Activated naive CD8-positive, alpha-beta T cell treated with anti-CD3 and anti-CD28 coated beads for 36 hours (primary cell): ENCODE measurements at regions not wholly inside any gene's neighbourhood (a gene's known extent, or its start where the extent isn't known, plus 50 kb on each side); places are given as distances from the start of the nearest gene placed in this dataset.
"Not testable (repeated sequence)": the region's sequence is repeated elsewhere in the genome, so short reads cannot be mapped to it uniquely, and the experiment has no call there.

Source experiments
- DNase-seq: peaks from one replicate; pipeline ENCODE4 v3.0.0; 2021
- H3K27ac Mint-ChIP-seq: one replicate; pipeline ENCODE4 v1.8.0; 2022; ENCODE audit warnings: mild to moderate bottlenecking, moderate library complexity, mixed read lengths
- H3K27me3 Mint-ChIP-seq: one replicate; pipeline ENCODE4 v1.8.0; 2022; ENCODE audit warnings: mild to moderate bottlenecking, mixed read lengths
- H3K36me3 Mint-ChIP-seq: one replicate; pipeline ENCODE4 v1.8.0; 2021; ENCODE audit warnings: mild to moderate bottlenecking, mixed read lengths
- H3K4me1 Mint-ChIP-seq: one replicate; pipeline ENCODE4 v1.8.0; 2021; ENCODE audit warnings: mixed read lengths
- H3K4me3 Mint-ChIP-seq: one replicate; pipeline ENCODE4 v1.8.0; 2022; ENCODE audit warnings: mild to moderate bottlenecking, moderate library complexity, mixed read lengths
- H3K9me3 Mint-ChIP-seq: one replicate; pipeline ENCODE4 v1.8.0; 2022; ENCODE audit warnings: mixed read lengths

DNA sequence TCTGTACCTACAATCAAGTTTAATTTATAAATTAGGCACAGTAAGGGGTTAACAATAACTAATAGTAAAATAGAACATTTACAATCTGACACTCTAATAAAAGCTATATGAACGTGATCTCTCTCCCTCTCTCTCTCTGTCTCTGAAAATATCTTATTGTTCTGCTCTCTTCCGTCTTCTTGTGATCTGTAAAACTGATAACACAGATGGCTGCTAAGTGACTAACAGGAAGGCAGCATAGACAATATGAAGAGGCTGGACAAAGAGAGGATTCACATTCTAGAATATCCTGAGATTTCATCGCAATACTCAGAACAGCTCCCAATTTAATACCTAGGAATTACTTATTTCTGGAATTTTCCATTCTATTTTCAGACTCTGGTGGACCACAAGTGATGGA lies 827.2 kb downstream of the FLRT2 start:
- Mint-ChIP-seq H3K4me3 (no peak overlapping the region), H3K4me1 (no peaks in the 10 kb centered on the region), H3K36me3 (no peaks in the 10 kb centered on the region), H3K27ac (no peak overlapping the region), H3K9me3 (no peaks in the 10 kb centered on the region), H3K27me3 (no peaks in the 10 kb centered on the region)
- DNase-seq, result no peak

DNA sequence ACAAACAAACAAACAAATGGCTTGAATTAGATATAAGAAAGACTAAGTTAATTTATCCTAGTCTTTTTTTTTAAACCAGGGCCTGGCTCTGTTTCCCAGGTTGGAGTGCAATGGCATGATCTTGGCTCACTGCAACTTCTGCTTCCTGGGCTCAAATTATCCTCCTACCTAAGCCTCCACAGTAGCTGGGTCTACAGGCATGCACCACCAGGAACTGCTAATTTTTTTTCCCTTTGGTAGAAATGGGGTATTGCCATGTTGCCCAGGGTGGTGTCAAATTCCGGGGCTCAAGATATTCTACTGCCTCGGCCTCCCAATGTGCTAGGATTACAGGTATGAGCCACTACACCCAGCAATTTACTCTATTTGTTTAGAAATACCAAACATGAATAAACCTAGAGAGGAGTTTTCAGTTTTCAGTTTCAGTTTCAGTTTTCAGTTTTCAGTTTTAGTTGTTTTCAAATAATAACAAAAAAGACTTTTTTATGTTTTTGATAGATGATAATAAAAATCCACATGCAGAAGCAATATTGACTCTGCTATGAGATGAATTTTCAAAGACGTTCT lies 817.0 kb downstream of the FLRT2 start:
- Mint-ChIP-seq H3K4me3 (no peak overlapping the region), H3K9me3 (no peaks in the 10 kb centered on the region), H3K27me3 (no peaks in the 10 kb centered on the region), H3K4me1 (peaks cover 5% of the 10 kb centered on the region), H3K36me3 (no peaks in the 10 kb centered on the region), H3K27ac (no peak overlapping the region)
- DNase-seq, result no peak

DNA sequence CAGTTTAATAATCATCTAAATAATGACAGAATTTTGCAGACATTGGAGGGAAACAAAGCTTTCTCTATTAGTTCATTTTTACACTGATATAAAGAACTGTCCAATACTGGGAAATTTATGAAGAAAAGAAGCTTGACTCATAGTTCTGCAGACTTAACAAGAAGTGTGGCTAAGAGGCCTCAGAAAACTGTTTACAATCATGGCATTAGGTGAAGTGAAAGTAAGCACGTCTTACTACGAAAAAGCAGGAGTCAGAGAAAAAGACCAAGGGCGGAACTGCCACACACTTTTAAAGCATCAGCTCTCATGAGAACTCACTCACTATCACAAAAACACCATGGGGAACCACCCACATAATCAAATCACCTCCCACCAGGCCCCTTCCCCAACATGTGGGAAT lies 804.4 kb downstream of the FLRT2 start:
- Mint-ChIP-seq H3K36me3 (no peaks in the 10 kb centered on the region), H3K4me1 (no peaks in the 10 kb centered on the region), H3K27ac (no peak overlapping the region), H3K27me3 (no peaks in the 10 kb centered on the region), H3K9me3 (no peaks in the 10 kb centered on the region), H3K4me3 (no peak overlapping the region)
- no peak for DNase-seq

DNA sequence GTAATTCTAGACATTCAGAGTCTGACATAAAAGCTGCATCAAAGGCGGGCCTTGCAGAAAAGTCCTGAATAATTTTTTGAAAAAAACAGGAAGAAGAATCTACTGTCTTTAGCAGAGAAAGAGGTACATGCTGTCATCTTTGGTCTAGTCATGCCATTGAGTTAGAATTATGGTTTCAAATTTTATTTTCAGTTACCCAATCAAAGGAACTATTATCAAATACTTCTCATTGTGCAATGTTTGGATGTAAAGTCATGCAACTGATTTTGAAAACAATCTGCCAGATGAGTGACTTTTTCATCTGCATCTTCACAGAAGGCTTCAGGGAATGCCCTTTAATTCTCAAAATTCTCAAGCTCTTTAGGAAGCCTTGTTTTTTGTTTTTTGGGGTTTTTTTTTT lies 803.5 kb downstream of the FLRT2 start:
- no peaks in the 10 kb centered on the region for H3K36me3 Mint-ChIP-seq
- H3K4me3 Mint-ChIP-seq, result no peak overlapping the region
- H3K4me1 Mint-ChIP-seq, result no peaks in the 10 kb centered on the region
- no peak for DNase-seq
- H3K9me3 Mint-ChIP-seq, result no peaks in the 10 kb centered on the region
- H3K27ac Mint-ChIP-seq, result no peak overlapping the region
- H3K27me3 Mint-ChIP-seq, result no peaks in the 10 kb centered on the region

DNA sequence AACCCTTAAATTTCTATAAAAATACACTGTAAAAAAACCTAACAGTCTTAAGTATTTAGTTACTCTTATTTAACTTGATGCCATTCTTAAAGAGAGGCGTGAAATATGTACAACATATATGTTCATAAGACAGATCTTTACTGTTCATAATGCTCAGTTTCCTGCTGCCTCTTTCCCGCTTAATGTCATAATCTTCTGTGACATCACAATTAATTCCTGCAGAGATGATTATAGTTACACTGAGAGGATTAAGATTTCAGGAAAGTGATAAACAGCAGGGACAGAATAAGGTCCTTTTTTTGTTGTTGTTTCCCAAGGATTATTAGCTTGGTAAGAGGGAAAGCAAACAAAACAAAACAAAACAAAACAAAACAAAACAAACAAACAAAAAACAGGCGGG lies 801.4 kb downstream of the FLRT2 start:
- no peak for DNase-seq
- Mint-ChIP-seq H3K4me1 (no peaks in the 10 kb centered on the region), H3K4me3 (no peak overlapping the region), H3K27ac (no peak overlapping the region), H3K36me3 (no peaks in the 10 kb centered on the region), H3K9me3 (no peaks in the 10 kb centered on the region), H3K27me3 (no peaks in the 10 kb centered on the region)

DNA sequence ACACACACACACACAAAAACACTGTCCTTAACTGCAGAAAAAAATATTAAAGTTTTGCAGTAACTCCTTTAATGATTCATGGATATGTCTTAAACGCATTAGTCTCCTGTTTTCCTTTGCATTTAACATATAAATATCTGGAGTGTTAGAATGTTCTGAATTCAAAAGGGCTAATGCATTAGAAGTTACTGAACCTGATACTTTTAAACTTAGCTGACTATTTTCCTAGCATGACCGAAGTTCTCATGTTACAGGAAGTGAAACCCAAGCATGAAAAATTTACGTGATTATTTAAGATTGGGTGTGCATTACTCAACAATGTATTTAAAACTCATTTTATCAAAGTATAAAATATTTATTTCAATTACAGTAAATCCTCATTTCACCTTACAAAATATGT lies 791.2 kb downstream of the FLRT2 start:
- DNase-seq, result no peak
- no peaks in the 10 kb centered on the region for H3K36me3 Mint-ChIP-seq
- no peaks in the 10 kb centered on the region for H3K4me1 Mint-ChIP-seq
- H3K27ac Mint-ChIP-seq, result no peak overlapping the region
- H3K27me3 Mint-ChIP-seq, result no peaks in the 10 kb centered on the region
- H3K4me3 Mint-ChIP-seq, result no peak overlapping the region
- peaks cover 2% of the 10 kb centered on the region for H3K9me3 Mint-ChIP-seq

DNA sequence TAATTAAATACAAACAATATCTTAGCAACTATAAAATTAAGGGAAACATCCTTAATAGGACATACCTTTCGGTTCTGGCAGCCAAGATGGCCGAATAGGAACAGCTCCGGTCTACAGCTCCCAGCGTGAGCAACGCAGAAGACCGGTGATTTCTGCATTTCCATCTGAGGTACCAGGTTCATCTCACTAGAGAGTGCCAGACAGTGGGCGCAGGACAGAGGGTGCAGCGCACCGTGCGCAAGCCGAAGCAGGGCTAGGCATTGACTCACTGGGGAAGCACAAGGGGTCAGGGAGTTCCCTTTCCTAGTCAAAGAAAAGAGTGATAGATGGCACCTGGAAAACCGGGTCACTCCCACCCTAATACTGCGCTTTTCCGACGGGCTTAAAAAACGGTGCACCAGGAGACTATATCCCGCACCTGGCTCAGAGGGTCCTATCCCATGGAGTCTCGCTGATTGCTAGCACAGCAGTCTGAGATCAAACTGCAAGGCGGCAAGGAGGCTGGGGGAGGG lies 782.3 kb downstream of the FLRT2 start:
- H3K4me3 Mint-ChIP-seq, H3K27ac Mint-ChIP-seq, DNase-seq, H3K27me3 Mint-ChIP-seq, H3K36me3 Mint-ChIP-seq, H3K9me3 Mint-ChIP-seq, H3K4me1 Mint-ChIP-seq: not testable (repeated sequence)

DNA sequence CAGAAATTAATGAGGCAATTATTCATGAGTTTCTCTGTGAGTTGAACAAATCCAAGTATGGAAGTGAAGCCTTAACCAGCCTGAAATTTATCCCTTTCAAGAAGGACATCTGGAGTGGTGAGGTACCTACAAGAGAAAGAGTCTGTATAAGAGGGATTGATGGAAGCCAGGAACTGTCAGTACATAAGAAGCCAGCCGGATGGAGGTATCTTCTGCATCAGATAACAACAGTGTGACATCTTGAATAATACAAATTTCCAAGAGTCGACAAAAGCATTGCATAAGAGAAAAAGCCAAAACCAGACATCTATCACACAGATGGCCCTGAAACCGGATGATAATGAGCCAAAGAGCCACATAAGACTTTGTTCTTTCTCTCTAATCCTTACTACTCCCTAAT lies 781.2 kb downstream of the FLRT2 start:
- no peaks in the 10 kb centered on the region for H3K27me3 Mint-ChIP-seq
- no peak overlapping the region for H3K27ac Mint-ChIP-seq
- no peak for DNase-seq
- H3K9me3 Mint-ChIP-seq, result peaks cover 3% of the 10 kb centered on the region
- no peaks in the 10 kb centered on the region for H3K4me1 Mint-ChIP-seq
- no peak overlapping the region for H3K4me3 Mint-ChIP-seq
- no peaks in the 10 kb centered on the region for H3K36me3 Mint-ChIP-seq

DNA sequence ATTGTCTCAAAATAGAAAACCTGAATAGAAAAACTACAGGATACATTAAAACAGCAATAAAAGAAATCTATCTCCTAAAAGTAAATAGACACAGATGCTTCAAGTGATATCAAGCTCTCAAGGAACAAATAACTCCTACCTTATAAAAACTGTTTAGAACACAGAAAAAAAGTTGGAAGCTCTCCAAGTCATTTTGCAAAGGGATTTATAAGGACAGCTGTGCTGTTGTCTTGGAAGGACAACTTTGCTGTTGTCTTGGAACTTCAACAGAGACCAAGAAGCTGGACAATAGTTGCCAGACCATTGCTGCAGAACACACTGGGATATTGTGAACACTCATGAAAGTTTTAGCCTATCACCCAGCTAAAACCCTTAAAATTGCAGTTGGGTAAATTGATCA lies 780.7 kb downstream of the FLRT2 start:
- H3K36me3 Mint-ChIP-seq, result no peaks in the 10 kb centered on the region
- H3K4me1 Mint-ChIP-seq, result no peaks in the 10 kb centered on the region
- no peak overlapping the region for H3K4me3 Mint-ChIP-seq
- no peaks in the 10 kb centered on the region for H3K27me3 Mint-ChIP-seq
- peaks cover 3% of the 10 kb centered on the region for H3K9me3 Mint-ChIP-seq
- no peak for DNase-seq
- H3K27ac Mint-ChIP-seq, result no peak overlapping the region

DNA sequence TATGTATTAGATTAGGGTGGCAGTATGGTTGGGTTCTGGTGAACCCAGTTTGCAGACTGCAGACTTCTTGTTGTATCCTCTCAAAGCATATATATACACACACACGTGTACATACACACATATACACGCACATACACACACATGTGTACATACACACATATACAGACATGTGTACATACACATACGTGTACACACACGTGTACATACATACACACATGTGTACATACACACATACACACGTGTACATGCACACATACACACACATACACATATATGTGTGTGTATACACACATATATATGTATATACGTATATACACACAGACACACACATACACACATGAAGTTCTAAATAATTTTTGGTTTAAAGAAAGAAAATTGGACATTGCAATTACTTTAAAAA lies 780.2 kb downstream of the FLRT2 start:
- H3K36me3 Mint-ChIP-seq, result no peaks in the 10 kb centered on the region
- H3K9me3 Mint-ChIP-seq, result peaks cover 3% of the 10 kb centered on the region
- no peak overlapping the region for H3K4me3 Mint-ChIP-seq
- DNase-seq, result no peak
- no peaks in the 10 kb centered on the region for H3K27me3 Mint-ChIP-seq
- H3K27ac Mint-ChIP-seq, result no peak overlapping the region
- H3K4me1 Mint-ChIP-seq, result no peaks in the 10 kb centered on the region

DNA sequence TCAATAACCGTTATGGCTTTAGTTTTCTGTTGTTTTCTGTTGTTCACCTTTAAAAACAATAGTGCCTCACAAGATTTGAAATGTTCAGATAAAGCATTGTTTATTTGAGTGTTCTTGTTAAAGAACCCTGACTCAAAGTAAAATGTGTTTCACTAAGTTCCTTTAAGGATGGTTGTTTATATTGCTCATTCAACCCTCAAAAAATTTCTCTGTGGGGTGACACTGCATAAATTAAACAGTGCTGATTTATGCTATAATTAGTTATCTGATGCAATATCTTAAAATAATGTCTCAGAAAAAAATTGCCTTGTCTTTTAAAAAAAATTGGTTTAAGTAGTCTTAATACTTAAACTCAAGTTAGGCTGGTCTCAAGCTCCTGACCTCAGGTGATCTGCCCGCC lies 775.1 kb downstream of the FLRT2 start:
- no peaks in the 10 kb centered on the region for H3K27me3 Mint-ChIP-seq
- peaks cover 1% of the 10 kb centered on the region for H3K9me3 Mint-ChIP-seq
- H3K27ac Mint-ChIP-seq, result no peak overlapping the region
- no peak overlapping the region for H3K4me3 Mint-ChIP-seq
- no peaks in the 10 kb centered on the region for H3K36me3 Mint-ChIP-seq
- no peaks in the 10 kb centered on the region for H3K4me1 Mint-ChIP-seq
- DNase-seq, result no peak

DNA sequence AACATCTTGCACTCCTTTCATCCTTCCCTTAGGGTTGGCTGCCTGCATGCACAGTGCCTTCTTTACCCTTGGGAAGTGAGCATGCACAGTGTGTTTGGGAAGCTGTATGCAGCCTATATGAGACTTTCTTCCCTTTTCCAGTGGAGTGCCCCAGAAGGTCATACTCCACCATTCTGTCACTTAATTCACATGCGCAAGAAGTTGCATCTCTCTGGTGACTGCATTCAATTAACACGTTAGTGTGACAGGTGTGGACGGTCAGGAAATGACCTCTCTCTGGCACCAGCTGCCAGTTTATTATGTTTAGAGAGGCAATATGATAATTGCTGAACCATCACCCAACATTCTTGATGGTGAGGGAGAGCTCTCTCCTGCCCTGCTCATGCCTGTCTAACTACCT lies 770.0 kb downstream of the FLRT2 start:
- no peak overlapping the region for H3K4me3 Mint-ChIP-seq
- no peak overlapping the region for H3K27ac Mint-ChIP-seq
- no peak for DNase-seq
- H3K27me3 Mint-ChIP-seq, result no peaks in the 10 kb centered on the region
- no peaks in the 10 kb centered on the region for H3K4me1 Mint-ChIP-seq
- no peaks in the 10 kb centered on the region for H3K9me3 Mint-ChIP-seq
- H3K36me3 Mint-ChIP-seq, result no peaks in the 10 kb centered on the region

DNA sequence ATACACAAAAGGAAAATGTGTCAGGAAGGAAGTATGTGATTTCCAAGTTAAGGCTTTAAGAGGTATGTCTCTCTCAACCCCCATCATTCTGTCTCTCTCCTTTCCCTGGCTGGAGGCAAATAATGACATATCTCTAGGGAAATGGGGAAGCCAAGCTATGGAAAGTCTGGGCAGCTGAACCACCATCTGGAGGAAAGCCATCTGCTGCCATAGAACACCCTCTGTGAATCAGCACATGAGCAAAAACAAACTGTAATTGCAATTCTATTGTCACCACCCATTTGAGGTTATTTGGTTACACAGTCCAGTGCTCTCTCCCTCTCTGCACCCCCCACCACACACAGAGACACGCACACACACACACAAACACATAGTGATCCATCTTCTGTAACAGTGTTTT lies 766.2 kb downstream of the FLRT2 start:
- Mint-ChIP-seq H3K9me3 (no peaks in the 10 kb centered on the region), H3K27me3 (no peaks in the 10 kb centered on the region), H3K4me1 (no peaks in the 10 kb centered on the region), H3K36me3 (no peaks in the 10 kb centered on the region), H3K27ac (no peak overlapping the region), H3K4me3 (no peak overlapping the region)
- no peak for DNase-seq

DNA sequence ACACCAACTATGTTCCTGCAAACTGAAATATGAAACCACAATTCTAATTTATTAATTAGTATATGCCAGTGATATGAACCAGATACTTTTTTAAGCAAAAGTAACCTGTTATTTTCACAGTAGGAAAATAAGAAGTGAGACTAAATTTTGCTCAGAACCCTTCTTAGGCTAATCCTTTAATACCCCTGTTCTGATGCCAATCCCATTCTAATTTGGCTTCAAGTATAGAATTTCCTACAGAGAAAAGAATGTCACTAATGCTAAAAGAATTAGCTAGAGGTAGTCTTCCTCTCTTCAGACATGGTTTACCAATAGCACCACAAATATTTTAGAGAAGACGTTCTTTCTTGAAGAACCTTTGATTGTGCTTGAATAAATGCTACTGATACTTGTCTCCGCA lies 758.4 kb downstream of the FLRT2 start:
- no peak for DNase-seq
- no peaks in the 10 kb centered on the region for H3K9me3 Mint-ChIP-seq
- H3K36me3 Mint-ChIP-seq, result no peaks in the 10 kb centered on the region
- no peak overlapping the region for H3K4me3 Mint-ChIP-seq
- H3K4me1 Mint-ChIP-seq, result no peaks in the 10 kb centered on the region
- no peak overlapping the region for H3K27ac Mint-ChIP-seq
- no peaks in the 10 kb centered on the region for H3K27me3 Mint-ChIP-seq

DNA sequence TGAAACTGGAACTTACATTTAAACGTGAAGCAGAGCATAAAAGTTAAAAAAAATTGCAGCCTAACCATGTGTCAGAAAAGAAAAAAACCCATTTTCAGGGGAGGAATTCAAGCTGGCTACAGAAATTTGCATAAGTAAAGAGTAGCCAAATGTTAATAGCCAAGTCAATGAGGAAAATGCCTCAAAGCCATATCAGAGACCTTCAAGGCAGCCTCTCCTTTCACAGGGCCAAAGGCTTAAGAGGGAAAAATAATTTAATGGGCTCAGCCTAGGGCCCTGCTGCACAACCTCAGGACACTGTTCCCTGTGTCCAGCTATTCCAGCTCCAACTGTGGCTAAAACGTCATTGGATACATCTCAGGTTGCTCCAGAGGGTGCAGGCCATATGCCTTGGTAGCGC lies 749.5 kb downstream of the FLRT2 start:
- no peak for DNase-seq
- Mint-ChIP-seq H3K4me3 (no peak overlapping the region), H3K27ac (no peak overlapping the region), H3K9me3 (peaks cover 1% of the 10 kb centered on the region), H3K27me3 (no peaks in the 10 kb centered on the region), H3K4me1 (no peaks in the 10 kb centered on the region), H3K36me3 (no peaks in the 10 kb centered on the region)

DNA sequence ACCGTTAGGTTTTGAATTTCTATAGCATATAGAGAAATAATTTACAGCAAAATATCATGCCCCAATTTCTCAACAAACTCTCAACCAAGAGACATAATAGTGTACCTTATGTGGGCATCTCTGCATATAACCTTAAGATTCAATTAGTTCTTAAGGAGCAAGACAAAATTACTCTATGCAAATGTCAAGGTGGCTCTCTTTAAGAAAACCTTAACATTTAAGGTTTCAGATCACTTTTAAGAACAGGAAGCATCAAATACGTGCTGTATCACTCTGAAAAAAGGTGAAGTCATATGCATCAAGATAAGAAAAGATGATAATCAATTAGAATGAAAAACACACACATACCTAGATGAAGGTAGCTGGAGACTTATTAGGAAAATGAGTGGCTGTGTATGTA lies 728.0 kb downstream of the FLRT2 start:
- Mint-ChIP-seq H3K4me3 (no peak overlapping the region), H3K27ac (no peak overlapping the region), H3K36me3 (no peaks in the 10 kb centered on the region), H3K9me3 (peaks cover 3% of the 10 kb centered on the region), H3K4me1 (no peaks in the 10 kb centered on the region), H3K27me3 (no peaks in the 10 kb centered on the region)
- DNase-seq, result no peak

DNA sequence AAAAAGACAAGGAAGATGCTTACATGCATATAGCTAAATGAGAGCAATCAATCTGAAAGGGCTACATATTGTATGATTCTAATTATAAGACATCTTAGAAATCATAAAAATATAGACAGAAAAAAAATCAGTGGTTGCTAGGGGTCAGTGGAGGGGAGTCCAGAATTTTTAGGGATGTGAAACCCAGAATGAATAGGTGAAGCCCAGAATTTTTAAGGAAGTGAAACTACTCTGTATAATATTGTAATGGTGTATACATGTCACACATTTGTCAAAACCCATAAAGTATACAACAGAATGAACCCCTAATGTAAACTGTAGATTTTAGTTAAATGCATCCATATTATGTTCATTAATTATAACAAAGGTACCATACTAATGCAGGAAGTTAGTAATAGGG lies 713.2 kb downstream of the FLRT2 start:
- H3K27ac Mint-ChIP-seq, result no peak overlapping the region
- H3K27me3 Mint-ChIP-seq, result no peaks in the 10 kb centered on the region
- no peaks in the 10 kb centered on the region for H3K36me3 Mint-ChIP-seq
- H3K4me1 Mint-ChIP-seq, result no peaks in the 10 kb centered on the region
- no peaks in the 10 kb centered on the region for H3K9me3 Mint-ChIP-seq
- no peak for DNase-seq
- H3K4me3 Mint-ChIP-seq, result no peak overlapping the region
